IMR-90 (cell line): ENCODE measurements at regions not wholly inside any gene's neighbourhood (a gene's known extent, or its start where the extent isn't known, plus 50 kb on each side); places are given as distances from the start of the nearest gene placed in this dataset.

Experiments used
- ATAC-seq: fragments of 200-7000 bp; cut with Tn5 transposase; 2 replicates; pipeline ENCODE4 v1.9.1; 2020; ENCODE audit warnings: low read depth, mild to moderate bottlenecking, moderate library complexity
- BruUV-seq: library from RNA; stranded (reverse); fragments of 400-500 nt; replicated peaks from 2 replicates; lab custom pipeline; 2021; lab: Mats Ljungman, UMichigan
- CTCF ChIA-PET: fragments of 300-600 bp; formaldehyde crosslinking; extraction: SDS; loops from one replicate; lab custom pipeline; 2021; ENCODE audit warnings: antibody characterized with exemption; lab: Yijun Ruan, JAX
- POLR2A ChIA-PET: fragments of 300-600 bp; sonication (Branson Sonifier 250); formaldehyde crosslinking; loops from one replicate; lab custom pipeline; 2022; ENCODE audit warnings: antibody characterized with exemption; ENCODE audit not compliant: unreplicated experiment; lab: Charles Lee
- DNase-seq: peaks from one replicate; pipeline ENCODE4 v3.0.0; 2013
- H2AFZ ChIP-seq: replicated peaks from 2 replicates; pipeline ENCODE3; 2013; ENCODE audit warnings: low read length, mild to moderate bottlenecking; ENCODE audit not compliant: poor library complexity
- H2AK5ac ChIP-seq: 2 replicates; pipeline ENCODE4 v1.6.1; 2013; ENCODE audit warnings: low read depth, low read length, inconsistent platforms
- H2AK9ac ChIP-seq: replicated peaks from 2 replicates; pipeline ENCODE3; 2013; ENCODE audit warnings: mild to moderate bottlenecking, low read depth, low read length, moderate library complexity; ENCODE audit not compliant: poor library complexity
- H2BK120ac ChIP-seq: 2 replicates; pipeline ENCODE4 v1.6.1; 2013; ENCODE audit warnings: low read depth, low read length, inconsistent platforms
- H2BK15ac ChIP-seq: 3 replicates; pipeline ENCODE4 v1.6.1; 2013; ENCODE audit warnings: low read depth, low read length, inconsistent platforms
- H2BK20ac ChIP-seq: 2 replicates; pipeline ENCODE4 v1.6.1; 2013; ENCODE audit warnings: low read depth, mild to moderate bottlenecking, inconsistent platforms, low read length, moderate library complexity
- H2BK5ac ChIP-seq: 2 replicates; pipeline ENCODE4 v1.6.1; 2013; ENCODE audit warnings: mild to moderate bottlenecking, low read depth, low read length, inconsistent platforms; ENCODE audit not compliant: poor library complexity, severe bottlenecking
- H3K14ac ChIP-seq: replicated peaks from 2 replicates; pipeline ENCODE4 v1.6.1; 2013; ENCODE audit warnings: low read depth, low read length, inconsistent platforms
- H3K18ac ChIP-seq: 2 replicates; pipeline ENCODE4 v1.6.1; 2013; ENCODE audit warnings: low read depth, low read length, control low read depth
- H3K23ac ChIP-seq: 2 replicates; pipeline ENCODE4 v1.6.1; 2013; ENCODE audit warnings: low read depth, low read length, inconsistent platforms
- H3K27ac ChIP-seq: 2 replicates; pipeline ENCODE4 v1.5.1; 2013; ENCODE audit warnings: mild to moderate bottlenecking, control low read depth, low read length; ENCODE audit not compliant: insufficient read depth
- H3K27me3 ChIP-seq: 2 replicates; pipeline ENCODE4 v1.6.1; 2013; ENCODE audit warnings: low read length; ENCODE audit not compliant: control insufficient read depth, insufficient read depth
- H3K36me3 ChIP-seq: 2 replicates; pipeline ENCODE4 v1.6.1; 2013; ENCODE audit warnings: low read length, mixed read lengths; ENCODE audit not compliant: control insufficient read depth, insufficient read depth
- H3K4ac ChIP-seq: 2 replicates; pipeline ENCODE4 v1.6.1; 2013; ENCODE audit warnings: low read depth, low read length, inconsistent platforms
- H3K4me1 ChIP-seq: 2 replicates; pipeline ENCODE4 v1.6.1; 2013; ENCODE audit warnings: low read length, mixed read lengths; ENCODE audit not compliant: control insufficient read depth, insufficient read depth
- H3K4me2 ChIP-seq: 2 replicates; pipeline ENCODE4 v1.6.1; 2013; ENCODE audit warnings: low read depth, mild to moderate bottlenecking, control low read depth, low read length, moderate library complexity
- H3K4me3 ChIP-seq: 2 replicates; pipeline ENCODE4 v1.5.1; 2013; ENCODE audit warnings: low read depth, mild to moderate bottlenecking, control low read depth, low read length, moderate library complexity; ENCODE audit not compliant: insufficient read depth
- H3K56ac ChIP-seq: 2 replicates; pipeline ENCODE4 v1.6.1; 2013; ENCODE audit warnings: low read length, inconsistent platforms; ENCODE audit not compliant: insufficient read depth; ENCODE audit errors: extremely low read depth
- H3K79me1 ChIP-seq, 2 experiments: 2 replicates each; pipeline ENCODE4 v1.6.1; 2013; ENCODE audit warnings: low read length in 2 of 2, inconsistent platforms in 1 of 2, low read depth in 1 of 2
- H3K9ac ChIP-seq: 2 replicates; pipeline ENCODE4 v1.6.1; 2013; ENCODE audit warnings: low read depth, low read length, control low read depth
- H3K9me1 ChIP-seq: 2 replicates; pipeline ENCODE4 v1.6.1; 2013; ENCODE audit warnings: low read length, inconsistent platforms; ENCODE audit not compliant: insufficient read depth
- H3K9me3 ChIP-seq: 2 replicates; pipeline ENCODE4 v1.6.1; 2013; ENCODE audit warnings: low read length; ENCODE audit not compliant: control insufficient read depth, insufficient read depth
- H4K20me1 ChIP-seq: 2 replicates; pipeline ENCODE4 v1.6.1; 2013; ENCODE audit warnings: low read length, inconsistent platforms; ENCODE audit not compliant: insufficient read depth
- H4K5ac ChIP-seq: 2 replicates; pipeline ENCODE4 v1.6.1; 2013; ENCODE audit warnings: mild to moderate bottlenecking, low read depth, low read length, control low read depth
- H4K8ac ChIP-seq, 2 experiments: 2 replicates each; pipeline ENCODE4 v1.6.1; 2013; ENCODE audit warnings: low read depth in 2 of 2, low read length in 2 of 2, control low read depth in 1 of 2, inconsistent platforms in 1 of 2
- H4K91ac ChIP-seq: 2 replicates; pipeline ENCODE4 v1.6.1; 2013; ENCODE audit warnings: low read depth, low read length, inconsistent platforms; ENCODE audit not compliant: insufficient read depth
- BHLHE40 ChIP-seq: fragments of 150-350 bp; IDR thresholded peaks from 2 replicates; pipeline ENCODE4 v1.6.1; 2016; ENCODE audit warnings: mild to moderate bottlenecking, low read depth, low read length
- CEBPB ChIP-seq: IDR thresholded peaks from 2 replicates; pipeline ENCODE4 v1.6.1; 2012; ENCODE audit warnings: low read depth, low read length, improper control_type of control experiment
- CHD1 ChIP-seq: IDR thresholded peaks from 2 replicates; pipeline ENCODE4 v1.6.1; 2012; ENCODE audit warnings: low read depth, low read length, improper control_type of control experiment
- FOS ChIP-seq: fragments of 150-350 bp; IDR thresholded peaks from 2 replicates; pipeline ENCODE4 v1.6.1; 2016; ENCODE audit warnings: low read depth, low read length
- MAFK ChIP-seq: IDR thresholded peaks from 2 replicates; pipeline ENCODE4 v1.6.1; 2012; ENCODE audit warnings: low read depth, low read length, improper control_type of control experiment
- MAZ ChIP-seq: IDR thresholded peaks from 2 replicates; pipeline ENCODE4 v1.6.1; 2012; ENCODE audit warnings: low read depth, mild to moderate bottlenecking, low read length, improper control_type of control experiment, moderate library complexity, borderline replicate concordance
- MXI1 ChIP-seq: IDR thresholded peaks from 2 replicates; pipeline ENCODE4 v1.6.1; 2012; ENCODE audit warnings: low read depth, mild to moderate bottlenecking, low read length, moderate library complexity, borderline replicate concordance
- NFE2L2 ChIP-seq: fragments of 150-350 bp; IDR thresholded peaks from 2 replicates; pipeline ENCODE4 v1.6.1; 2016; ENCODE audit warnings: low read depth, mild to moderate bottlenecking, low read length
- POLR2A ChIP-seq: IDR thresholded peaks from 2 replicates; pipeline ENCODE4 v1.6.1; 2012; ENCODE audit warnings: mild to moderate bottlenecking, low read depth, low read length
- RAD21 ChIP-seq: IDR thresholded peaks from 2 replicates; pipeline ENCODE4 v1.6.1; 2012; ENCODE audit warnings: low read length, improper control_type of control experiment
- RCOR1 ChIP-seq: IDR thresholded peaks from 2 replicates; pipeline ENCODE4 v1.6.1; 2012; ENCODE audit warnings: mild to moderate bottlenecking, low read length, improper control_type of control experiment; ENCODE audit not compliant: insufficient replicate concordance
- RFX5 ChIP-seq: IDR thresholded peaks from 2 replicates; pipeline ENCODE4 v1.8.0; 2012; ENCODE audit warnings: low read depth, mild to moderate bottlenecking, low read length, moderate library complexity
- SMC3 ChIP-seq: fragments of 150-350 bp; IDR thresholded peaks from 2 replicates; pipeline ENCODE4 v1.6.1; 2016; ENCODE audit warnings: low read depth, mild to moderate bottlenecking, antibody characterized with exemption, low read length, moderate library complexity
- WGBS, 2 experiments: methylation state at CpG; one replicate each; pipeline versions ENCODE4 v1.1.5 to v1.1.7; 2013; ENCODE audit warnings: missing lambda C conversion rate in 2 of 2; ENCODE audit not compliant: insufficient read length in 1 of 2; ENCODE audit errors: extremely low coverage in 2 of 2; 5-methylcytosine and 5-hydroxymethylcytosine counted together
- dilution Hi-C: fragments of 300-500 bp; cut with HindIII; formaldehyde crosslinking; loops from one replicate; pipeline ENCODE4 v1.14.3; 2018; ENCODE audit warnings: low sequenced_read_pairs; ENCODE audit not compliant: unreplicated experiment
- in situ Hi-C: fragments of 300-500 bp; cut with MboI; formaldehyde crosslinking; loops from 3 replicates; pipeline ENCODE4 v1.14.3; 2019; ENCODE audit warnings: low sequenced_read_pairs, inconsistent platforms, mixed read lengths
- intact Hi-C: fragments of 100-400 bp; cut with micrococcal nuclease; formaldehyde crosslinking; loops from 2 replicates; pipeline ENCODE4 v1.10.0; 2022
- TF ChIP-seq, protein P1 (sequence below): fragments of 150-350 bp; IDR thresholded peaks from 2 replicates; pipeline ENCODE4 v1.6.1; 2017; ENCODE audit warnings: mild to moderate bottlenecking, antibody characterized with exemption, low read length, low read depth
- TF ChIP-seq, protein P2 (sequence below): fragments of 150-350 bp; IDR thresholded peaks from 2 replicates; pipeline ENCODE4 v1.6.1; 2016; ENCODE audit warnings: low read depth, mild to moderate bottlenecking, low read length, moderate library complexity, borderline replicate concordance
- TF ChIP-seq, protein P3 (sequence below): conservative IDR thresholded peaks from 2 replicates; pipeline ENCODE4 v1.5.1; 2012; ENCODE audit warnings: mild to moderate bottlenecking, low read depth, low read length, improper control_type of control experiment

DNA sequence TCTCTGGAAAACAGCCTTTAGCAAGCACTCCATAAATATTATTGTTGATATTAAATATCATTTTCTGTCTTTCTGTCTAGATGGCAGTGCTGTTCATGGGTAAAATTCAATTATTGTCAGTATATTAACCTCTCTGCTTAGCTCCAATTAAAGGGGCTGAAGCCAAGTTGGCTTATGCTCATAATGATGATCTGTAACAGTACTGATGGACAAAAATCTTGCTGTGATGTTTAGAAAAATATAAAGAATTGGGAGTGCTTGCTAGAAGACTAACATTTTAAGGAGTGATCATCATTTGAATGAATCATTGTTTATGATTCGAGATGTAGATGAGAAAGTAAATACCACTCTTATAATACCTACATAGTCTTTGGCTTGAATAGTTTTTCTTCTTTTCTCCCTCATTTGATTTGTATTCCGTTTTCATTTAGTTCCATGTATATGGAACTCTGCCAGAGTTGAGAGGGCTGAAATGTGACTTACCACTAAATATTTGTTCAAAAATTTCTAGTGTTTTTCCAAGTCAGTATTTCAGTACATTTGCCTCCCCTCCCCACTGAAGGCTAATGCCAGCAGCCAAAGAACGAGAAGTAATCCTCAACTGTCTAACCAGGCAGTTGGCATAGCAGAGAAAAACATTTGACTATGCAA lies 538.3 kb downstream of the CSNK1G3 start:
- H3K4me2 ChIP-seq = no peak overlapping the region
- H3K56ac ChIP-seq = no peak overlapping the region
- WGBS, 2 experiments = no CpG with 5 or more reads among the region's 3 CpGs
- POLR2A ChIA-PET = no interaction called here
- H2AK5ac ChIP-seq = no peak overlapping the region
- no peaks in the 10 kb centered on the region for H3K9me1 ChIP-seq
- BruUV-seq = no TSS peak
- no peak overlapping the region for H3K4me3 ChIP-seq
- no peaks in the 10 kb centered on the region for H3K9me3 ChIP-seq
- H3K23ac ChIP-seq = no peak overlapping the region
- no peak overlapping the region for H4K91ac ChIP-seq
- TF ChIP-seq, protein P1, sequence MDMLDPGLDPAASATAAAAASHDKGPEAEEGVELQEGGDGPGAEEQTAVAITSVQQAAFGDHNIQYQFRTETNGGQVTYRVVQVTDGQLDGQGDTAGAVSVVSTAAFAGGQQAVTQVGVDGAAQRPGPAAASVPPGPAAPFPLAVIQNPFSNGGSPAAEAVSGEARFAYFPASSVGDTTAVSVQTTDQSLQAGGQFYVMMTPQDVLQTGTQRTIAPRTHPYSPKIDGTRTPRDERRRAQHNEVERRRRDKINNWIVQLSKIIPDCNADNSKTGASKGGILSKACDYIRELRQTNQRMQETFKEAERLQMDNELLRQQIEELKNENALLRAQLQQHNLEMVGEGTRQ = no peak
- no peak for TF ChIP-seq RFX5
- TF ChIP-seq SMC3 = no peak
- TF ChIP-seq, protein P2, sequence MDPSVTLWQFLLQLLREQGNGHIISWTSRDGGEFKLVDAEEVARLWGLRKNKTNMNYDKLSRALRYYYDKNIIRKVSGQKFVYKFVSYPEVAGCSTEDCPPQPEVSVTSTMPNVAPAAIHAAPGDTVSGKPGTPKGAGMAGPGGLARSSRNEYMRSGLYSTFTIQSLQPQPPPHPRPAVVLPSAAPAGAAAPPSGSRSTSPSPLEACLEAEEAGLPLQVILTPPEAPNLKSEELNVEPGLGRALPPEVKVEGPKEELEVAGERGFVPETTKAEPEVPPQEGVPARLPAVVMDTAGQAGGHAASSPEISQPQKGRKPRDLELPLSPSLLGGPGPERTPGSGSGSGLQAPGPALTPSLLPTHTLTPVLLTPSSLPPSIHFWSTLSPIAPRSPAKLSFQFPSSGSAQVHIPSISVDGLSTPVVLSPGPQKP = no peak
- no peak for TF ChIP-seq MAFK
- TF ChIP-seq BHLHE40 = no peak
- no peak for TF ChIP-seq MXI1
- TF ChIP-seq FOS = no peak
- TF ChIP-seq, protein P3, sequence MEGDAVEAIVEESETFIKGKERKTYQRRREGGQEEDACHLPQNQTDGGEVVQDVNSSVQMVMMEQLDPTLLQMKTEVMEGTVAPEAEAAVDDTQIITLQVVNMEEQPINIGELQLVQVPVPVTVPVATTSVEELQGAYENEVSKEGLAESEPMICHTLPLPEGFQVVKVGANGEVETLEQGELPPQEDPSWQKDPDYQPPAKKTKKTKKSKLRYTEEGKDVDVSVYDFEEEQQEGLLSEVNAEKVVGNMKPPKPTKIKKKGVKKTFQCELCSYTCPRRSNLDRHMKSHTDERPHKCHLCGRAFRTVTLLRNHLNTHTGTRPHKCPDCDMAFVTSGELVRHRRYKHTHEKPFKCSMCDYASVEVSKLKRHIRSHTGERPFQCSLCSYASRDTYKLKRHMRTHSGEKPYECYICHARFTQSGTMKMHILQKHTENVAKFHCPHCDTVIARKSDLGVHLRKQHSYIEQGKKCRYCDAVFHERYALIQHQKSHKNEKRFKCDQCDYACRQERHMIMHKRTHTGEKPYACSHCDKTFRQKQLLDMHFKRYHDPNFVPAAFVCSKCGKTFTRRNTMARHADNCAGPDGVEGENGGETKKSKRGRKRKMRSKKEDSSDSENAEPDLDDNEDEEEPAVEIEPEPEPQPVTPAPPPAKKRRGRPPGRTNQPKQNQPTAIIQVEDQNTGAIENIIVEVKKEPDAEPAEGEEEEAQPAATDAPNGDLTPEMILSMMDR = no peak
- no peak for TF ChIP-seq RCOR1
- no peak for TF ChIP-seq NFE2L2
- TF ChIP-seq RAD21 = no peak
- no peak for TF ChIP-seq POLR2A
- TF ChIP-seq MAZ = no peak
- TF ChIP-seq CHD1 = no peak
- TF ChIP-seq CEBPB = no peak
- H3K14ac ChIP-seq = no peak overlapping the region
- no peak for DNase-seq
- H3K4ac ChIP-seq = no peak overlapping the region
- no peaks in the 10 kb centered on the region for H3K4me1 ChIP-seq
- H2AFZ ChIP-seq = no peak overlapping the region
- H4K5ac ChIP-seq = no peak overlapping the region
- no peak overlapping the region for H4K8ac ChIP-seq
- H3K27me3 ChIP-seq = no peaks in the 10 kb centered on the region
- H4K20me1 ChIP-seq = no peaks in the 10 kb centered on the region
- no peaks in the 10 kb centered on the region for H3K79me1 ChIP-seq
- no peak overlapping the region for H2BK5ac ChIP-seq
- no peak for ATAC-seq
- no peak overlapping the region for H3K18ac ChIP-seq
- in situ Hi-C loops (no loop called here), intact Hi-C loops (no loop called here), dilution Hi-C loops (no loop called here)
- no peak overlapping the region for H2AK9ac ChIP-seq
- H3K9ac ChIP-seq = no peak overlapping the region
- no peaks in the 10 kb centered on the region for H3K36me3 ChIP-seq
- H2BK120ac ChIP-seq = no peak overlapping the region
- H3K27ac ChIP-seq = no peak overlapping the region
- H2BK20ac ChIP-seq = no peak overlapping the region
- H2BK15ac ChIP-seq = no peak overlapping the region
- CTCF ChIA-PET = no interaction called here
